ENCODE measurements at regions not wholly inside any gene's neighbourhood (a gene's known extent, or its start where the extent isn't known, plus 50 kb on each side); places are given as distances from the start of the nearest gene placed in this dataset.

DNA sequence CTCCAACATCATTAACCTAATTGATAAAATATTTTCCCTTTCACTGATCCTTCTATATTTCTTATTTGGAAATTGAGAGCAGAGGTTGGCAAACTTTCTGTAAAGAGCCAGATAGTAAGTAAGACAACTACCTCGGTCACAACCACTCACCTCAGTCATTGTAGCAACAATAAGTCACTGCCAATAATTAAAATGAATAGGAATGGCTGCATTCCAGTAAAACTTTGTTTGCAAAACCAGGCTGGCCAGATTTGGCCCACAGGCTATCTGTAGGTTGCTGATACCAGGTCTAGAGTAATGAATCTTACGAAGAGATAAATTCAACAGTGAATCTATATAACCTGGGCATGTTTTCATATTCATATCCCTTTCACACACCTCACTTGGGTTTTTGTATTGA, 316.2 kb upstream of the TBC1D5 start (continued):
- TF ChIP-seq SP1 (IDR thresholded peaks at IDR 0.05; ENCODE audit: low read depth, low read length) (no peak), NRF1 (IDR thresholded peaks at IDR 0.05; ENCODE audit: low read depth, low read length) (no peak)

Data from H1 (cell line).